ENCODE measurements at regions not wholly inside any gene's neighbourhood (a gene's known extent, or its start where the extent isn't known, plus 50 kb on each side); places are given as distances from the start of the nearest gene placed in this dataset.

DNA sequence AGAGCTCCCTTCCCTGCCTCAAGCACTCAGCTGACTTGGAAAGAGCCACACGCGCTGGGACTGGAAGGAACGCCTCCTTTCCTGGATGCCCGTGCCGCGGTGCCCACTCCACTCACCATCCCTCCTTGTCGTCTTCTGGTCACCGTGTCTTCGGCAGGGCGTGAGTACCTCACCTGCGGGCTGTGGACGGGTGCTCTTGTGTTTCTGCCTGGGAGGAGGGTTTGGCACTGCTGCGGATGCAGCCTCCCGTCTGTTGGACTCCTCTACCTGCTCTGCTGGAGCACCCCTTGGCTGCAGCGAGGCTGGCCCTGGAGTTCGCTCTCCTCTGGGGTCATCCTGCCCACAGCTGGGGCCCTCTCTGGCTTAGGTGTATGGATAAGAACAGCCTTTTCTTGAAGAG lies 612.7 kb downstream of the BRD1 start:
- no peaks in the 10 kb centered on the region; a peak in 1 of 4 replicates for H3K9me3 ChIP-seq (ENCODE audit: control insufficient read depth in 1 of 2, insufficient read depth in 1 of 2, low read depth in 1 of 2, low read length in 2 of 2)
- intact Hi-C loops (cut with micrococcal nuclease) = no loop called here
- H4K20me1 ChIP-seq (ENCODE audit: insufficient read depth) = no peaks in the 10 kb centered on the region
- TF ChIP-seq YY1 (IDR thresholded peaks at IDR 0.05; ENCODE audit: extremely low read depth, insufficient replicate concordance, low read depth, low read length) (no peak), EZH2phosphoT487 (IDR thresholded peaks at IDR 0.05; ENCODE audit: borderline replicate concordance) (no peak), ELF1 (IDR thresholded peaks at IDR 0.05; ENCODE audit: borderline replicate concordance, low read depth) (no peak), SIN3A (IDR thresholded peaks at IDR 0.05; ENCODE audit: low read depth) (no peak), POLR2AphosphoS5 (IDR thresholded peaks at IDR 0.05; ENCODE audit: low read depth, low read length) (no peak), CBX3 (IDR thresholded peaks at IDR 0.05; ENCODE audit: low read depth) (no peak), SP1 (IDR thresholded peaks at IDR 0.05; ENCODE audit: low read depth) (no peak), RAD21 (IDR thresholded peaks at IDR 0.05; ENCODE audit: low read depth) (no peak), EGR1 (IDR thresholded peaks at IDR 0.05; ENCODE audit: low read depth) (no peak), TCF7L2 (IDR thresholded peaks at IDR 0.05; ENCODE audit: borderline replicate concordance, extremely low read depth, insufficient read depth, insufficient read length) (no peak), CEBPB (IDR thresholded peaks at IDR 0.05; ENCODE audit: low read depth) (no peak), SRF (IDR thresholded peaks at IDR 0.05; ENCODE audit: low read depth) (no peak), EZH2 (IDR thresholded peaks at IDR 0.05) (no peak)
- TF ChIP-seq, protein P1, sequence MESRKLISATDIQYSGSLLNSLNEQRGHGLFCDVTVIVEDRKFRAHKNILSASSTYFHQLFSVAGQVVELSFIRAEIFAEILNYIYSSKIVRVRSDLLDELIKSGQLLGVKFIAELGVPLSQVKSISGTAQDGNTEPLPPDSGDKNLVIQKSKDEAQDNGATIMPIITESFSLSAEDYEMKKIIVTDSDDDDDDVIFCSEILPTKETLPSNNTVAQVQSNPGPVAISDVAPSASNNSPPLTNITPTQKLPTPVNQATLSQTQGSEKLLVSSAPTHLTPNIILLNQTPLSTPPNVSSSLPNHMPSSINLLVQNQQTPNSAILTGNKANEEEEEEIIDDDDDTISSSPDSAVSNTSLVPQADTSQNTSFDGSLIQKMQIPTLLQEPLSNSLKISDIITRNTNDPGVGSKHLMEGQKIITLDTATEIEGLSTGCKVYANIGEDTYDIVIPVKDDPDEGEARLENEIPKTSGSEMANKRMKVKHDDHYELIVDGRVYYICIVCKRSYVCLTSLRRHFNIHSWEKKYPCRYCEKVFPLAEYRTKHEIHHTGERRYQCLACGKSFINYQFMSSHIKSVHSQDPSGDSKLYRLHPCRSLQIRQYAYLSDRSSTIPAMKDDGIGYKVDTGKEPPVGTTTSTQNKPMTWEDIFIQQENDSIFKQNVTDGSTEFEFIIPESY (IDR thresholded peaks at IDR 0.05; ENCODE audit: extremely low read depth, insufficient replicate concordance, low read length) = no peak
- TF ChIP-seq, protein P2, sequence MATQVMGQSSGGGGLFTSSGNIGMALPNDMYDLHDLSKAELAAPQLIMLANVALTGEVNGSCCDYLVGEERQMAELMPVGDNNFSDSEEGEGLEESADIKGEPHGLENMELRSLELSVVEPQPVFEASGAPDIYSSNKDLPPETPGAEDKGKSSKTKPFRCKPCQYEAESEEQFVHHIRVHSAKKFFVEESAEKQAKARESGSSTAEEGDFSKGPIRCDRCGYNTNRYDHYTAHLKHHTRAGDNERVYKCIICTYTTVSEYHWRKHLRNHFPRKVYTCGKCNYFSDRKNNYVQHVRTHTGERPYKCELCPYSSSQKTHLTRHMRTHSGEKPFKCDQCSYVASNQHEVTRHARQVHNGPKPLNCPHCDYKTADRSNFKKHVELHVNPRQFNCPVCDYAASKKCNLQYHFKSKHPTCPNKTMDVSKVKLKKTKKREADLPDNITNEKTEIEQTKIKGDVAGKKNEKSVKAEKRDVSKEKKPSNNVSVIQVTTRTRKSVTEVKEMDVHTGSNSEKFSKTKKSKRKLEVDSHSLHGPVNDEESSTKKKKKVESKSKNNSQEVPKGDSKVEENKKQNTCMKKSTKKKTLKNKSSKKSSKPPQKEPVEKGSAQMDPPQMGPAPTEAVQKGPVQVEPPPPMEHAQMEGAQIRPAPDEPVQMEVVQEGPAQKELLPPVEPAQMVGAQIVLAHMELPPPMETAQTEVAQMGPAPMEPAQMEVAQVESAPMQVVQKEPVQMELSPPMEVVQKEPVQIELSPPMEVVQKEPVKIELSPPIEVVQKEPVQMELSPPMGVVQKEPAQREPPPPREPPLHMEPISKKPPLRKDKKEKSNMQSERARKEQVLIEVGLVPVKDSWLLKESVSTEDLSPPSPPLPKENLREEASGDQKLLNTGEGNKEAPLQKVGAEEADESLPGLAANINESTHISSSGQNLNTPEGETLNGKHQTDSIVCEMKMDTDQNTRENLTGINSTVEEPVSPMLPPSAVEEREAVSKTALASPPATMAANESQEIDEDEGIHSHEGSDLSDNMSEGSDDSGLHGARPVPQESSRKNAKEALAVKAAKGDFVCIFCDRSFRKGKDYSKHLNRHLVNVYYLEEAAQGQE (IDR thresholded peaks at IDR 0.05; ENCODE audit: low read depth) = no peak
- TF ChIP-seq, protein P3, sequence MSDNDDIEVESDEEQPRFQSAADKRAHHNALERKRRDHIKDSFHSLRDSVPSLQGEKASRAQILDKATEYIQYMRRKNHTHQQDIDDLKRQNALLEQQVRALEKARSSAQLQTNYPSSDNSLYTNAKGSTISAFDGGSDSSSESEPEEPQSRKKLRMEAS (IDR thresholded peaks at IDR 0.05) = no peak
- RAD21 ChIA-PET (ENCODE audit: low non-redundant PET in 1 of 2, low total read pairs in 2 of 2, uncharacterized antibody in 2 of 2, unreplicated experiment in 2 of 2) = no interaction called here
- H3K27ac ChIP-seq (ENCODE audit: low read depth, low read length) = no peak overlapping the region
- ATAC-seq = no peak
- no peaks in the 10 kb centered on the region for H3K79me2 ChIP-seq (ENCODE audit: insufficient read depth, low read length)
- no TSS peak for BruUV-seq (replicated peaks)
- CTCF ChIA-PET = no interaction called here
- no peak overlapping the region for H3K4me2 ChIP-seq (ENCODE audit: low read length)
- no peak overlapping the region for H3K9ac ChIP-seq (ENCODE audit: low read length)
- POLR2A ChIA-PET = no interaction called here
- H3K9me2 ChIP-seq (ENCODE audit: insufficient read depth) = no peaks in the 10 kb centered on the region
- no peaks in the 10 kb centered on the region for H3K4me1 ChIP-seq (ENCODE audit: control insufficient read depth in 1 of 2, insufficient read depth in 2 of 2, low read length in 2 of 2)
- peaks cover 11% of the 10 kb centered on the region for H3K27me3 ChIP-seq (ENCODE audit: insufficient read depth, low read length)
- DNase-seq (ENCODE audit: low read depth, low spot score) = no peak
- no peak overlapping the region for H3K4me3 ChIP-seq (replicated peaks in 1 of 2; ENCODE audit: low read depth in 1 of 2, low read length in 2 of 2)
- H3K36me3 ChIP-seq (ENCODE audit: control insufficient read depth in 1 of 2, insufficient read depth in 2 of 2, low read length in 2 of 2) = no peaks in the 10 kb centered on the region
- H2AFZ ChIP-seq (ENCODE audit: low read depth, low read length, poor library complexity, severe bottlenecking) = no peak overlapping the region
